Smooth muscle cell (in vitro differentiated cells): ENCODE measurements at regions not wholly inside any gene's neighbourhood (a gene's known extent, or its start where the extent isn't known, plus 50 kb on each side); places are given as distances from the start of the nearest gene placed in this dataset. TPM values are rescaled to one million over a fixed set of nuclear protein-coding genes. Genes with fewer than 3 reads are reported as not detected.

Experiments
- DNase-seq: peaks from one replicate; lab custom pipeline; 2025; ENCODE audit not compliant: unreplicated experiment; lab: John Stamatoyannopoulos, UW
- H2AFZ ChIP-seq: fragments of 200-600 bp; sonication (generic); 2 replicates; pipeline ENCODE4 v1.6.0; 2016; ENCODE audit warnings: antibody characterized with exemption, low read depth, mild to moderate bottlenecking
- H3F3A ChIP-seq: fragments of 200-600 bp; sonication (generic); 2 replicates; pipeline ENCODE4 v1.6.0; 2017; ENCODE audit warnings: antibody characterized with exemption, low read depth
- H3K27ac ChIP-seq: fragments of 200-600 bp; sonication (generic); 2 replicates; pipeline ENCODE4 v1.5.1; 2016; ENCODE audit warnings: low read depth, mild to moderate bottlenecking
- H3K27me3 ChIP-seq: fragments of 200-600 bp; sonication (generic); 2 replicates; pipeline ENCODE4 v1.6.1; 2016; ENCODE audit warnings: low read depth, mild to moderate bottlenecking
- H3K36me3 ChIP-seq: fragments of 200-600 bp; sonication (generic); 2 replicates; pipeline ENCODE4 v1.5.1; 2016; ENCODE audit warnings: low read depth
- H3K4me1 ChIP-seq: fragments of 200-600 bp; sonication (generic); 2 replicates; pipeline ENCODE4 v1.5.1; 2016; ENCODE audit warnings: low read depth
- H3K4me2 ChIP-seq: fragments of 200-600 bp; sonication (generic); 2 replicates; pipeline ENCODE4 v1.6.0; 2016; ENCODE audit warnings: mild to moderate bottlenecking
- H3K4me3 ChIP-seq: fragments of 200-600 bp; sonication (generic); 2 replicates; pipeline ENCODE4 v1.5.1; 2016; ENCODE audit warnings: mild to moderate bottlenecking
- H3K79me2 ChIP-seq: fragments of 200-600 bp; sonication (generic); 2 replicates; pipeline ENCODE4 v1.6.0; 2016; ENCODE audit warnings: low read depth, mild to moderate bottlenecking
- H3K9ac ChIP-seq: fragments of 200-600 bp; sonication (generic); 2 replicates; pipeline ENCODE4 v1.6.0; 2016; ENCODE audit warnings: low read depth
- H3K9me3 ChIP-seq: fragments of 200-600 bp; sonication (generic); replicated peaks from 2 replicates; pipeline ENCODE4 v1.5.1; 2016; ENCODE audit warnings: low read depth
- H4K20me1 ChIP-seq: fragments of 200-600 bp; sonication (generic); 2 replicates; pipeline ENCODE4 v1.6.0; 2016; ENCODE audit warnings: low read depth
- WGBS: methylation state at CpG from one replicate; pipeline ENCODE4 v1.1.7; 2016; ENCODE audit warnings: low lambda C conversion rate; 5-methylcytosine and 5-hydroxymethylcytosine counted together
- microRNA counts: library from miRNA; unstranded; fragments of <30 nt; microRNA quantifications from one replicate; lab custom pipeline; 2016
- small RNA-seq: library from RNA; depleted of rRNA; stranded (forward); fragments of <200 nt; gene quantifications from one replicate; pipeline ENCODE3, GENCODE V24; 2014
- TF ChIP-seq, protein P1 (sequence below): fragments of 200-600 bp; sonication (generic); IDR thresholded peaks from 2 replicates; pipeline ENCODE4 v1.5.1; 2017; ENCODE audit warnings: borderline replicate concordance, mild to moderate bottlenecking, antibody characterized with exemption; ENCODE audit not compliant: insufficient read depth, poor library complexity, severe bottlenecking

DNA sequence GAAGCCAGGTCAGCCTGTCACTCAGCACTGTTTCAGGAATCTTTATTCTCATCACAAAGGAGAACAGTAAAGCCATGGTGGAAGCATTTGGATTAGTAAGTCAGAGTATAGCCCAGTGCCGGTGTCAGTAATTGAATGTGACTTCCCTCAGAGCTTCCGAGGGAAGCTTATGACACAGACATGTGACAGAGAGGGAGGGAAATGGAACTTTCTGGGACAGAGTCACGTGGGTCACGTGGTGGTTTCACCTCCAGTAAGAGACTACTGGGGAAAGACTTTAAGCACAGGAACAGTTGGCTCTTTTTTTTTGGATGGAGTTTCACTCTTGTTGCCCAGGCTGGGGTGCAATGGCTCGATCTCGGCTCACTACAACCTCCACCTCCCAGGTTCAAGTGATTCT is 53.3 kb upstream of the CCDC160 start:
- H3K79me2 ChIP-seq = no peaks in the 10 kb centered on the region
- 81% methylated on average over 6 of the region's 6 CpGs for WGBS
- H3F3A ChIP-seq = no peaks in the 10 kb centered on the region
- TF ChIP-seq, protein P1, sequence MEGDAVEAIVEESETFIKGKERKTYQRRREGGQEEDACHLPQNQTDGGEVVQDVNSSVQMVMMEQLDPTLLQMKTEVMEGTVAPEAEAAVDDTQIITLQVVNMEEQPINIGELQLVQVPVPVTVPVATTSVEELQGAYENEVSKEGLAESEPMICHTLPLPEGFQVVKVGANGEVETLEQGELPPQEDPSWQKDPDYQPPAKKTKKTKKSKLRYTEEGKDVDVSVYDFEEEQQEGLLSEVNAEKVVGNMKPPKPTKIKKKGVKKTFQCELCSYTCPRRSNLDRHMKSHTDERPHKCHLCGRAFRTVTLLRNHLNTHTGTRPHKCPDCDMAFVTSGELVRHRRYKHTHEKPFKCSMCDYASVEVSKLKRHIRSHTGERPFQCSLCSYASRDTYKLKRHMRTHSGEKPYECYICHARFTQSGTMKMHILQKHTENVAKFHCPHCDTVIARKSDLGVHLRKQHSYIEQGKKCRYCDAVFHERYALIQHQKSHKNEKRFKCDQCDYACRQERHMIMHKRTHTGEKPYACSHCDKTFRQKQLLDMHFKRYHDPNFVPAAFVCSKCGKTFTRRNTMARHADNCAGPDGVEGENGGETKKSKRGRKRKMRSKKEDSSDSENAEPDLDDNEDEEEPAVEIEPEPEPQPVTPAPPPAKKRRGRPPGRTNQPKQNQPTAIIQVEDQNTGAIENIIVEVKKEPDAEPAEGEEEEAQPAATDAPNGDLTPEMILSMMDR = no peak
- no peak for DNase-seq
- H3K36me3 ChIP-seq = no peaks in the 10 kb centered on the region
- no peaks in the 10 kb centered on the region for H4K20me1 ChIP-seq
- no peak overlapping the region for H3K9ac ChIP-seq
- no peak overlapping the region for H3K27ac ChIP-seq
- no peak overlapping the region for H3K4me3 ChIP-seq
- peaks cover 7% of the 10 kb centered on the region for H3K4me1 ChIP-seq
- H3K9me3 ChIP-seq = no peaks in the 10 kb centered on the region
- no peak overlapping the region for H2AFZ ChIP-seq
- no peak overlapping the region for H3K4me2 ChIP-seq
- no peaks in the 10 kb centered on the region for H3K27me3 ChIP-seq

GRCh38 chrX:134184936-134185335 is 52.0 kb upstream of the CCDC160 start:
- H3K27me3 ChIP-seq = no peaks in the 10 kb centered on the region
- H3K9me3 ChIP-seq = no peaks in the 10 kb centered on the region
- H4K20me1 ChIP-seq = no peaks in the 10 kb centered on the region
- no peak overlapping the region for H3K9ac ChIP-seq
- no peak overlapping the region for H2AFZ ChIP-seq
- 79% methylated on average over 1 of the region's 1 CpG for WGBS
- H3K79me2 ChIP-seq = no peaks in the 10 kb centered on the region
- no peak overlapping the region for H3K4me3 ChIP-seq
- DNase-seq = no peak
- TF ChIP-seq, protein P1 = no peak
- peaks cover 6% of the 10 kb centered on the region for H3K4me1 ChIP-seq
- H3F3A ChIP-seq = no peaks in the 10 kb centered on the region
- H3K4me2 ChIP-seq = no peak overlapping the region
- H3K27ac ChIP-seq = no peak overlapping the region
- no peaks in the 10 kb centered on the region for H3K36me3 ChIP-seq

GRCh38 chrX:134186362-134187121 is 50.4 kb upstream of the CCDC160 start:
- no peaks in the 10 kb centered on the region for H3K27me3 ChIP-seq
- H3K27ac ChIP-seq = no peak overlapping the region
- H3K4me2 ChIP-seq = no peak overlapping the region
- H4K20me1 ChIP-seq = no peaks in the 10 kb centered on the region
- no peak overlapping the region for H3K9ac ChIP-seq
- H3K4me1 ChIP-seq = peaks cover 6% of the 10 kb centered on the region
- 44% methylated on average over 8 of the region's 8 CpGs for WGBS
- no peaks in the 10 kb centered on the region for H3K9me3 ChIP-seq
- no peaks in the 10 kb centered on the region for H3K79me2 ChIP-seq
- DNase-seq = no peak
- no peaks in the 10 kb centered on the region for H3K36me3 ChIP-seq
- H2AFZ ChIP-seq = no peak overlapping the region
- H3F3A ChIP-seq = no peaks in the 10 kb centered on the region
- TF ChIP-seq, protein P1 = no peak
- no peak overlapping the region for H3K4me3 ChIP-seq

MicroRNA genes in the stretch of these regions (microRNA counts, 767-probe panel; counts per million panel counts)
- microRNA hsa-miR-106a-5p+hsa-miR-17-5p (lab: Ali Mortazavi, UCI) = 8,337 counts per million, percentile 58 among the panel's probes with 10 or more counts
- microRNA hsa-miR-18b-5p (lab: Ali Mortazavi, UCI) = 183 counts per million
- microRNA hsa-miR-363-3p (lab: Ali Mortazavi, UCI) = 183 counts per million

Small RNA genes lying in the stretch of these regions (small RNA-seq; reads per million reads assigned to genes)
- gene RF00019 (not detected), gene TIMM8BP2 (not detected)
